ENCODE measurements at regions not wholly inside any gene's neighbourhood (a gene's known extent, or its start where the extent isn't known, plus 50 kb on each side); places are given as distances from the start of the nearest gene placed in this dataset.
A peak's percentile ranks its signal among the peaks of the same experiment; 100 is the strongest.
"Not testable (repeated sequence)": the region's sequence is repeated elsewhere in the genome, so short reads cannot be mapped to it uniquely, and the experiment has no call there.

- H3K4me3 ChIP-seq (ENCODE audit: low read depth, low read length), result no peak overlapping the region
- DNase-seq (ENCODE audit: low read depth), result no peak
- TF ChIP-seq CTCF (IDR thresholded peaks at IDR 0.05; ENCODE audit: insufficient read depth, low read depth, low read length), result no peak
Measured at GRCh38 chr7:15828881-15829280, 142.4 kb upstream of the MEOX2 start.

GRCh38 chr7:15821484-15822427 lies 135.3 kb upstream of the MEOX2 start:
- no peak for TF ChIP-seq CTCF (IDR thresholded peaks at IDR 0.05; ENCODE audit: insufficient read depth, low read depth, low read length)
- DNase-seq (ENCODE audit: low read depth), result peak; percentile 77
- no peak overlapping the region for H3K4me3 ChIP-seq (ENCODE audit: low read depth, low read length)

DNA sequence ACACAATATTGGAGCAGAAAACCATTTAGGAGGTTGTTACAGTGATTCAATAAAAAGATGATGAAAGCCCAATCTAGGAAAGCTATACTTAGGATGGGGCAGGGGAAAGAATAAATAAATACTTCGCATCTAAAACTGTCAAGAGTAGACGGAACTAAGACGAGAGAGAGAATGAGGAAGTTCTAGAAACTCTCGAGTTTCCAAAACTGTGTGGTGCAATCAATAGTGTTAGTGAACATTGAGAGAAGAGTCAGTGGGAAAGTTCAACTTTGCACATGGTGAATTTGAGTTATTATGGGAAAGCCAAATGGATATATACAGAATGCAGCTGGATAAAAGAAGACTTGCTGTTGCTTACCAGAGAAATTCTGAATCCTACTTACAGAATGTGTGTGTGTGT lies 133.8 kb upstream of the MEOX2 start:
- TF ChIP-seq CTCF (IDR thresholded peaks at IDR 0.05; ENCODE audit: insufficient read depth, low read depth, low read length), result no peak
- no peak overlapping the region for H3K4me3 ChIP-seq (ENCODE audit: low read depth, low read length)
- DNase-seq (ENCODE audit: low read depth), result no peak

DNA sequence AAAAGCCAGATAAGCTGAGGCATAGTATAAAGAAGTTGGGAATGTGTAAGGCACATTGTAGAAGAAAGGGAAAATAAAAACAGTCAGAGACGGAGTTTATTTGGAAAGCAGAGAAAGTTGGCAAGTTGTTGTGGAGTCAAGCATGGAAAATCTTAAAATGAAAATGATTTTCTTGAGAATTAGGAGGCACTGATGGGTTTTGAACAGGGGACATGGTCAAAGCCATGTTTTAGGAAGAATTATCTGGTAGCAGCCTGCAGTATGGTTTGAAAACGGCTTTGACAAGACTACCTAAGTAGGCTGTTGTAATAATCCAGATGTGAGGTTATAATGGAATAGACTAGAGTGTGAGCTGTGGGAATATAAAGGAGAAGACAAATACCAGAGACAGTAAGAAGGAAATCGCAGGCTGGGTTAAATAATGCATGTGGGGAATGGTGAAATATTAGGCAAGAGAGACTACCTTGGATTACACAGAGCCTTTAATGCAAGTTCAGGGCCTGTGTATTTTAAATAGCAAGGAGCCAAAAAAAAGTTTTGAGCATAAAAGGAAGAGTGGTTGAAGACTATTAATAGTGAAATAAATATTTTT lies 130.4 kb upstream of the MEOX2 start:
- H3K4me3 ChIP-seq (ENCODE audit: low read depth, low read length), result no peak overlapping the region
- DNase-seq (ENCODE audit: low read depth), result no peak
- no peak for TF ChIP-seq CTCF (IDR thresholded peaks at IDR 0.05; ENCODE audit: insufficient read depth, low read depth, low read length)

DNA sequence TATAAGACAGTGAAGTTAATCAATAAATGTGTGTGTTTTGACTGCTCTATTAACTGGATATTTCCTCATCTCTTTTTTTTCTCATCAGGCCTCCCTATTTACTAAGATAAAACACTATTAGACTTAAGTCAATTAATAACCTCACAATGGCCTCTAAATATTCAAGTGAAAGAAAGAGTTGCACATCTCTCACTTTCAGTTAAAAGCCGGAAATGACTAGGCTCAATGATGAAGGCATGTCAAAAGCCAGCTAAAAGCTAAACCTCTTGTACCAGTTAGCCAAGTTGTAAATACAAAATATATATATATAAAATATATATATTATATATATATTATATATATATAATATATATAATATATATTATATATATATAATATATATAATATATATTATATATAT lies 127.0 kb upstream of the MEOX2 start:
- H3K4me3 ChIP-seq (ENCODE audit: low read depth, low read length), result no peak overlapping the region
- TF ChIP-seq CTCF (IDR thresholded peaks at IDR 0.05; ENCODE audit: insufficient read depth, low read depth, low read length), result no peak
- DNase-seq (ENCODE audit: low read depth), result no peak

GRCh38 chr7:15810383-15810782 lies 123.9 kb upstream of the MEOX2 start:
- H3K4me3 ChIP-seq (ENCODE audit: low read depth, low read length); DNase-seq (ENCODE audit: low read depth): not testable (repeated sequence)

GRCh38 chr7:15809936-15810335 lies 123.5 kb upstream of the MEOX2 start:
- DNase-seq (ENCODE audit: low read depth); H3K4me3 ChIP-seq (ENCODE audit: low read depth, low read length): not testable (repeated sequence)

- no peak for DNase-seq (ENCODE audit: low read depth)
- no peak for TF ChIP-seq CTCF (IDR thresholded peaks at IDR 0.05; ENCODE audit: insufficient read depth, low read depth, low read length)
- no peak overlapping the region for H3K4me3 ChIP-seq (ENCODE audit: low read depth, low read length)
Measured at GRCh38 chr7:15805891-15806290, 119.4 kb upstream of the MEOX2 start.

Data from fibroblast of villous mesenchyme (primary cell).